ENCODE measurements at regions not wholly inside any gene's neighbourhood (a gene's known extent, or its start where the extent isn't known, plus 50 kb on each side); places are given as distances from the start of the nearest gene placed in this dataset.
"Not testable (repeated sequence)": the region's sequence is repeated elsewhere in the genome, so short reads cannot be mapped to it uniquely, and the experiment has no call there.

DNA sequence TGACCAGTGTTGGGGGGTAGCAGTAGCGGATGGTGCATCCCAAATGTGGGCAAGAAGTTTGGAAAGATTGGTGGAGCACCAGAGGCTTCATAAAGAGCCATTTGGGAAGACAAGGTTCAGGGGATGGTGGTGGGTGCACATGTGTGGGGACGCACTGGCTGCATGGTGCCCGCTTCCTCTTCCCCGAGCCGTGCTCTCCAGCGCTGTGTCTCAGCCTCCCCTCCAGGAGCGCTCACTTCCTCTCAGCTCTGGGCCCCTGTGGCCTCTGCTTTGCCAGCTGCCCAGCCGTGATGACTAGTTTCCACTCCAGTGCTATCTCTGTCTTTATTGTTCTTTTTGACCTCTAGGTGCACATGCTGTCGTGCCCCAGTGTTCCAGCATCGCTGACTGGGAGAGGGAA lies 78.2 kb upstream of the CRYM start:
- RAD21 ChIA-PET (ENCODE audit: low non-redundant PET in 1 of 2, low total read pairs in 2 of 2, uncharacterized antibody in 2 of 2, unreplicated experiment in 2 of 2); H3K9me2 ChIP-seq (ENCODE audit: insufficient read depth); H3K4me2 ChIP-seq (ENCODE audit: low read length); H4K20me1 ChIP-seq (ENCODE audit: insufficient read depth); H3K4me1 ChIP-seq (ENCODE audit: control insufficient read depth in 1 of 2, insufficient read depth in 2 of 2, low read length in 2 of 2); H3K9me3 ChIP-seq (ENCODE audit: control insufficient read depth in 1 of 2, insufficient read depth in 1 of 2, low read depth in 1 of 2, low read length in 2 of 2); BruUV-seq (replicated peaks); POLR2A ChIA-PET; intact Hi-C loops (cut with micrococcal nuclease); ATAC-seq; H3K27ac ChIP-seq (ENCODE audit: low read depth, low read length); H3K27me3 ChIP-seq (ENCODE audit: insufficient read depth, low read length); H3K36me3 ChIP-seq (ENCODE audit: control insufficient read depth in 1 of 2, insufficient read depth in 2 of 2, low read length in 2 of 2); H3K79me2 ChIP-seq (ENCODE audit: insufficient read depth, low read length); CTCF ChIA-PET; H3K4me3 ChIP-seq (replicated peaks in 1 of 2; ENCODE audit: low read depth in 1 of 2, low read length in 2 of 2); H2AFZ ChIP-seq (ENCODE audit: low read depth, low read length, poor library complexity, severe bottlenecking); H3K9ac ChIP-seq (ENCODE audit: low read length); DNase-seq (ENCODE audit: low read depth, low spot score): not testable (repeated sequence)

- BruUV-seq (replicated peaks); H3K79me2 ChIP-seq (ENCODE audit: insufficient read depth, low read length); H3K9me3 ChIP-seq (ENCODE audit: control insufficient read depth in 1 of 2, insufficient read depth in 1 of 2, low read depth in 1 of 2, low read length in 2 of 2); H3K9ac ChIP-seq (ENCODE audit: low read length); H2AFZ ChIP-seq (ENCODE audit: low read depth, low read length, poor library complexity, severe bottlenecking); ATAC-seq; H3K27ac ChIP-seq (ENCODE audit: low read depth, low read length); intact Hi-C loops (cut with micrococcal nuclease); POLR2A ChIA-PET; H3K9me2 ChIP-seq (ENCODE audit: insufficient read depth); H3K4me1 ChIP-seq (ENCODE audit: control insufficient read depth in 1 of 2, insufficient read depth in 2 of 2, low read length in 2 of 2); RAD21 ChIA-PET (ENCODE audit: low non-redundant PET in 1 of 2, low total read pairs in 2 of 2, uncharacterized antibody in 2 of 2, unreplicated experiment in 2 of 2); H3K36me3 ChIP-seq (ENCODE audit: control insufficient read depth in 1 of 2, insufficient read depth in 2 of 2, low read length in 2 of 2); H3K4me2 ChIP-seq (ENCODE audit: low read length); H3K4me3 ChIP-seq (replicated peaks in 1 of 2; ENCODE audit: low read depth in 1 of 2, low read length in 2 of 2); H3K27me3 ChIP-seq (ENCODE audit: insufficient read depth, low read length); CTCF ChIA-PET; DNase-seq (ENCODE audit: low read depth, low spot score); H4K20me1 ChIP-seq (ENCODE audit: insufficient read depth): not testable (repeated sequence)
These were observed 73.3 kb upstream of the CRYM start for GRCh38 chr16:21351433-21351832.

GRCh38 chr16:21350851-21351250 lies 72.8 kb upstream of the CRYM start:
- H3K9me2 ChIP-seq (ENCODE audit: insufficient read depth); CTCF ChIA-PET; ATAC-seq; DNase-seq (ENCODE audit: low read depth, low spot score); H3K9ac ChIP-seq (ENCODE audit: low read length); H3K4me2 ChIP-seq (ENCODE audit: low read length); H4K20me1 ChIP-seq (ENCODE audit: insufficient read depth); H3K9me3 ChIP-seq (ENCODE audit: control insufficient read depth in 1 of 2, insufficient read depth in 1 of 2, low read depth in 1 of 2, low read length in 2 of 2); RAD21 ChIA-PET (ENCODE audit: low non-redundant PET in 1 of 2, low total read pairs in 2 of 2, uncharacterized antibody in 2 of 2, unreplicated experiment in 2 of 2); intact Hi-C loops (cut with micrococcal nuclease); POLR2A ChIA-PET; H3K27ac ChIP-seq (ENCODE audit: low read depth, low read length); H3K79me2 ChIP-seq (ENCODE audit: insufficient read depth, low read length); H3K4me3 ChIP-seq (replicated peaks in 1 of 2; ENCODE audit: low read depth in 1 of 2, low read length in 2 of 2); BruUV-seq (replicated peaks); H3K36me3 ChIP-seq (ENCODE audit: control insufficient read depth in 1 of 2, insufficient read depth in 2 of 2, low read length in 2 of 2); H2AFZ ChIP-seq (ENCODE audit: low read depth, low read length, poor library complexity, severe bottlenecking); H3K27me3 ChIP-seq (ENCODE audit: insufficient read depth, low read length); H3K4me1 ChIP-seq (ENCODE audit: control insufficient read depth in 1 of 2, insufficient read depth in 2 of 2, low read length in 2 of 2): not testable (repeated sequence)

GRCh38 chr16:21349336-21349735 lies 71.2 kb upstream of the CRYM start:
- H3K4me2 ChIP-seq (ENCODE audit: low read length); H2AFZ ChIP-seq (ENCODE audit: low read depth, low read length, poor library complexity, severe bottlenecking); H3K79me2 ChIP-seq (ENCODE audit: insufficient read depth, low read length); H3K27me3 ChIP-seq (ENCODE audit: insufficient read depth, low read length); POLR2A ChIA-PET; BruUV-seq (replicated peaks); CTCF ChIA-PET; H3K4me3 ChIP-seq (replicated peaks in 1 of 2; ENCODE audit: low read depth in 1 of 2, low read length in 2 of 2); intact Hi-C loops (cut with micrococcal nuclease); H3K9ac ChIP-seq (ENCODE audit: low read length); DNase-seq (ENCODE audit: low read depth, low spot score); H4K20me1 ChIP-seq (ENCODE audit: insufficient read depth); RAD21 ChIA-PET (ENCODE audit: low non-redundant PET in 1 of 2, low total read pairs in 2 of 2, uncharacterized antibody in 2 of 2, unreplicated experiment in 2 of 2); H3K9me3 ChIP-seq (ENCODE audit: control insufficient read depth in 1 of 2, insufficient read depth in 1 of 2, low read depth in 1 of 2, low read length in 2 of 2); H3K9me2 ChIP-seq (ENCODE audit: insufficient read depth); H3K4me1 ChIP-seq (ENCODE audit: control insufficient read depth in 1 of 2, insufficient read depth in 2 of 2, low read length in 2 of 2); H3K27ac ChIP-seq (ENCODE audit: low read depth, low read length); H3K36me3 ChIP-seq (ENCODE audit: control insufficient read depth in 1 of 2, insufficient read depth in 2 of 2, low read length in 2 of 2): not testable (repeated sequence)
- ATAC-seq: peak; percentile 61; the same call in 1 of the 2 replicates

DNA sequence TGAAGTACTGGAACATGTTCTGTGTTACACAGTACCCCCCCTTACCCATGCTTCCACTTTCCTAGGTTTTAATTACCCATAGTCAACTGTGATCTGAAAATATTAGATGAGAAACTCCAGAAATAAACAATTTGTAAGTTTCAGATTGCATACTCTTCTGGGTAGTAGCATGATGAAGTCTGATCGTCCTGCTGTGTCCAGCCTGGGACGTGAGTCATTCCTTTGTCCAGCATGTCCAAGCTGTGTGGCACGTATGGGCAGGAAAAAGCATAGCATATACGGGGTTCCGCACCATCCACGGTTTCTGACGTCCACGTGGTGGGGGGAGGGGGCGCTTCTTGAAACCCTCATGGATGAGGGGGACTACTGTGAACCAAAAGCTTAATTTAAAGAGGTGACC lies 70.7 kb upstream of the CRYM start:
- H3K4me1 ChIP-seq (ENCODE audit: control insufficient read depth in 1 of 2, insufficient read depth in 2 of 2, low read length in 2 of 2); H3K4me2 ChIP-seq (ENCODE audit: low read length); BruUV-seq (replicated peaks); DNase-seq (ENCODE audit: low read depth, low spot score); H3K79me2 ChIP-seq (ENCODE audit: insufficient read depth, low read length); RAD21 ChIA-PET (ENCODE audit: low non-redundant PET in 1 of 2, low total read pairs in 2 of 2, uncharacterized antibody in 2 of 2, unreplicated experiment in 2 of 2); H3K27ac ChIP-seq (ENCODE audit: low read depth, low read length); ATAC-seq; H3K27me3 ChIP-seq (ENCODE audit: insufficient read depth, low read length); POLR2A ChIA-PET; H3K4me3 ChIP-seq (replicated peaks in 1 of 2; ENCODE audit: low read depth in 1 of 2, low read length in 2 of 2); H4K20me1 ChIP-seq (ENCODE audit: insufficient read depth); H3K9me2 ChIP-seq (ENCODE audit: insufficient read depth); CTCF ChIA-PET; H2AFZ ChIP-seq (ENCODE audit: low read depth, low read length, poor library complexity, severe bottlenecking); H3K9me3 ChIP-seq (ENCODE audit: control insufficient read depth in 1 of 2, insufficient read depth in 1 of 2, low read depth in 1 of 2, low read length in 2 of 2); H3K36me3 ChIP-seq (ENCODE audit: control insufficient read depth in 1 of 2, insufficient read depth in 2 of 2, low read length in 2 of 2); H3K9ac ChIP-seq (ENCODE audit: low read length); intact Hi-C loops (cut with micrococcal nuclease): not testable (repeated sequence)

All from HCT116 (cell line).